ENCODE measurements at regions not wholly inside any gene's neighbourhood (a gene's known extent, or its start where the extent isn't known, plus 50 kb on each side); places are given as distances from the start of the nearest gene placed in this dataset.

DNA sequence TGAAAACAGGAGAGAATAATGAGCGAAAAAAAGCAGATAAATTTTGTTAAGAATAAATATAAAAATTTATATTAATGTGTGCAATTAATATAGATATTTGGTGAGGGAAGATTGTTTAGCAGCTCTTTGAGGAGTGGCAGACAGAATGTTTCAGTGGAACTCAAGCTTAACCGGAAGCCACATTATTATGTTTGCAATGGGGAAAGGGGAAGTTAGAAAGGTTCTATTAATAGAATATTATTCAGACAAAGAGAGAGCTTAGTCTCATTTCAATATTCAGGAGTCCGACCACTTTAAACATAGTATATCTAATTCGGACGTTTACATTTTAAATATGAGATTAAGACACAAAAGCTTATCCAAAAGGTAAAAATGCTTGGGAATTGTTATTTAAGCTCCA, 81.6 kb upstream of the KHDRBS2 start:
- intact Hi-C loops (cut with micrococcal nuclease): no loop called here
- H3K27me3 ChIP-seq (ENCODE audit: low read depth): no peaks in the 10 kb centered on the region
- no peaks in the 10 kb centered on the region for H3K36me3 ChIP-seq
- H3K27ac ChIP-seq (replicated peaks): no peak overlapping the region
- no peak overlapping the region for H3K4me3 ChIP-seq
- TF ChIP-seq CTCF (IDR thresholded peaks at IDR 0.05; ENCODE audit: borderline replicate concordance): no peak
- H3K4me1 ChIP-seq: no peaks in the 10 kb centered on the region
- no peak for DNase-seq
- peaks cover 12% of the 10 kb centered on the region for H3K9me3 ChIP-seq (replicated peaks)

DNA sequence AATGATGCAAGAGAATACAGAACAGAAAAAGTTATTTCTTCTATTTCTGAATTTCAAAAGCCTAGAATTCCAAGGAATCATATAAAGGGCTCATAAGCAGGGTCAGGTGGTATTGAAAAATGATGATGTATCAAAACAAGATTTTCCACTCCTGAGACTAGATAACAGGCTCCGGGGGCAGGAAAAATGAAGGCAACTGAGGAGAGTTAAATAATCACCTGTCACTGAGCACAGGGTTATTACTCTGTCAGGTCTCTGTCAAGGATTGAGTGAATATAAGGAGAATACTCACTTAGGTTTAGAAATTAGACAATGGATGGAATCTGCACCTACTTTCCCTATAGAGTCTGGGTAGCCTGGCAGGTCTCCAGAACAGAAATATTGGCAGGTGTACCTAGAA, 76.1 kb upstream of the KHDRBS2 start:
- intact Hi-C loops (cut with micrococcal nuclease): no loop called here
- DNase-seq: no peak
- Histone ChIP-seq H3K27ac (replicated peaks) (no peak overlapping the region), H3K36me3 (no peaks in the 10 kb centered on the region), H3K4me1 (no peaks in the 10 kb centered on the region), H3K9me3 (replicated peaks) (no peaks in the 10 kb centered on the region), H3K27me3 (ENCODE audit: low read depth) (no peaks in the 10 kb centered on the region), H3K4me3 (no peak overlapping the region)
- no peak for TF ChIP-seq CTCF (IDR thresholded peaks at IDR 0.05; ENCODE audit: borderline replicate concordance)

- Histone ChIP-seq H3K27me3 (ENCODE audit: low read depth) (no peaks in the 10 kb centered on the region), H3K9me3 (replicated peaks) (no peaks in the 10 kb centered on the region), H3K4me3 (no peak overlapping the region), H3K4me1 (no peaks in the 10 kb centered on the region), H3K27ac (replicated peaks) (no peak overlapping the region), H3K36me3 (no peaks in the 10 kb centered on the region)
- intact Hi-C loops (cut with micrococcal nuclease): no loop called here
- no peak for TF ChIP-seq CTCF (IDR thresholded peaks at IDR 0.05; ENCODE audit: borderline replicate concordance)
- DNase-seq: no peak
These were observed 71.8 kb upstream of the KHDRBS2 start for GRCh38 chr6:62357835-62358234.

GRCh38 chr6:62354261-62354660, 68.2 kb upstream of the KHDRBS2 start:
- Histone ChIP-seq H3K36me3 (no peaks in the 10 kb centered on the region), H3K4me1 (no peaks in the 10 kb centered on the region), H3K27ac (replicated peaks) (no peak overlapping the region), H3K4me3 (no peak overlapping the region), H3K27me3 (ENCODE audit: low read depth) (no peaks in the 10 kb centered on the region), H3K9me3 (replicated peaks) (no peaks in the 10 kb centered on the region)
- DNase-seq: no peak
- TF ChIP-seq CTCF (IDR thresholded peaks at IDR 0.05; ENCODE audit: borderline replicate concordance): no peak
- intact Hi-C loops (cut with micrococcal nuclease): no loop called here

GRCh38 chr6:62345962-62346689, 60.1 kb upstream of the KHDRBS2 start:
- no peak for TF ChIP-seq CTCF (IDR thresholded peaks at IDR 0.05; ENCODE audit: borderline replicate concordance)
- H3K27ac ChIP-seq (replicated peaks): no peak overlapping the region
- no peaks in the 10 kb centered on the region for H3K27me3 ChIP-seq (ENCODE audit: low read depth)
- H3K9me3 ChIP-seq (replicated peaks): peaks cover 23% of the 10 kb centered on the region
- no peaks in the 10 kb centered on the region for H3K36me3 ChIP-seq
- no peak for DNase-seq
- H3K4me3 ChIP-seq: no peak overlapping the region
- H3K4me1 ChIP-seq: no peaks in the 10 kb centered on the region
- intact Hi-C loops (cut with micrococcal nuclease): no loop called here

All from left ventricle myocardium inferior (tissue), 1 donor.